OCI-LY3 (cell line): ENCODE measurements at regions not wholly inside any gene's neighbourhood (a gene's known extent, or its start where the extent isn't known, plus 50 kb on each side); places are given as distances from the start of the nearest gene placed in this dataset.

ENCODE experiments used
- H2AFZ ChIP-seq: fragments of 200-600, 300-600 bp; shearing (Covaris generic); 2 replicates; pipeline ENCODE4 v1.6.0; 2014; ENCODE audit warnings: antibody characterized with exemption, low read depth, low read length
- H3K27ac ChIP-seq: fragments of 200-600, 300-600 bp; sonication (generic); 2 replicates; pipeline ENCODE4 v1.5.1; 2014; ENCODE audit warnings: mild to moderate bottlenecking, low read length, moderate library complexity, mixed read lengths
- H3K27me3 ChIP-seq: fragments of 200-600, 300-600 bp; sonication (generic); 2 replicates; pipeline ENCODE4 v1.6.1; 2014; ENCODE audit warnings: low read depth, low read length, mixed read lengths
- H3K36me3 ChIP-seq: fragments of 200-600, 300-600 bp; sonication (generic); replicated peaks from 2 replicates; pipeline ENCODE3; 2014; ENCODE audit warnings: low read depth, low read length, mixed read lengths
- H3K4me1 ChIP-seq: fragments of 300-600, 200-600 bp; sonication (generic); 2 replicates; pipeline ENCODE4 v1.6.1; 2014; ENCODE audit warnings: low read length, mixed read lengths
- H3K4me2 ChIP-seq: fragments of 200-600, 300-600 bp; sonication (generic); 2 replicates; pipeline ENCODE4 v1.6.1; 2014; ENCODE audit warnings: low read length, mixed read lengths
- H3K4me3 ChIP-seq: fragments of 300-600, 200-600 bp; sonication (generic); 2 replicates; pipeline ENCODE4 v1.5.1; 2014; ENCODE audit warnings: antibody characterized with exemption, mild to moderate bottlenecking, low read length, moderate library complexity
- H3K79me2 ChIP-seq: fragments of 300-600, 200-600 bp; shearing (Covaris generic); 2 replicates; pipeline ENCODE4 v1.6.1; 2014; ENCODE audit warnings: mild to moderate bottlenecking, low read length, mixed read lengths
- H3K9ac ChIP-seq: fragments of 300-600, 200-600 bp; shearing (Covaris generic); 2 replicates; pipeline ENCODE4 v1.6.0; 2014; ENCODE audit warnings: mild to moderate bottlenecking, low read length, moderate library complexity
- H3K9me3 ChIP-seq: fragments of 200-600, 300-600 bp; shearing (Covaris generic); 2 replicates; pipeline ENCODE4 v1.6.1; 2014; ENCODE audit warnings: low read length, mixed read lengths; ENCODE audit not compliant: insufficient read depth
- H4K20me1 ChIP-seq: fragments of 200-600, 300-600 bp; sonication (generic); 2 replicates; pipeline ENCODE4 v1.6.1; 2016; ENCODE audit warnings: low read length, mixed read lengths; ENCODE audit not compliant: insufficient read depth
- EZH2phosphoT487 ChIP-seq: fragments of 200-600 bp; shearing (Covaris generic); IDR thresholded peaks from 2 replicates; pipeline ENCODE4 v1.6.1; 2018; ENCODE audit warnings: antibody characterized with exemption, mixed run types, low read depth
- TF ChIP-seq, protein P1 (sequence below): fragments of 200-600, 300-600 bp; sonication (generic); IDR thresholded peaks from 2 replicates; pipeline ENCODE4 v1.5.1; 2014; ENCODE audit warnings: antibody characterized with exemption, low read length, low read depth

DNA sequence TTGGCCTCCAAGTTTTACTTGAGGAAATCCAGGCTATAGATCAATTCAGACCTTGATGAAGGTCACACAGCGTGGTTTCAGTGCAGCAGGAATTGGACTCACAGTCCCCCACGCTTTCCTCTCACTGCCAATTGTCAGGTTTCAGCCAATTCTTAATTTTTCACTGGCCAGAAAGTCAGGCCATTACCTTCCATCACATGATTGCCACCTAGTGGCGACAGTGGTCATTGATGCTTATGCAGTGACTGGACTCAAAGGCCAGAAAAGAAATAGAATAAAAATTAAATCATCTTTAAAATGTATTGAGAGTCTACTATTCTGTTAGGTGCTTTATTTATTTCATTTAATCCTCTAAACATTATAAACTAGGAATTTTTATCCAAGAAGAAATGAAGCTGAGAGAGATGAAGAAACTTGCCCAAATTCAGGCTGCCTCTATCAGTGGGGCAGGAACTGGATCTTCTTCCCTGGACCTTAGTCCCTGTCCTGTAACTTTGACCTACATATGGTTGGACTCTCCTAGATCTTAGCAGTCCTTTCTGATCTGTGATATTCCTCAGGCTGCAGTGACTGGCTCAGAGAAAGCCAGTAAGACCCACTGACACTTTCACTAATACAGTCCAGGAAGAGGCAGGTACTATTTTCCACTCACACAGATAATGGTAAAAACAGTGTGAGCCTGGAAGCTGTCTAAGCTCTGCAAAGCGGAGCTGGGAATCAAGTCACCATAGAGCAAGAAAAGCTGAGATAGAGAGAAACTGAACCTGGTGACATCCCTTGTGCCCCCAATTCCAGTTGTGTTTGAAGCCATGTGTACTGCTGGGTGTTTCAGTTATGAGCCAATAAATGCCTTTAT is 133.3 kb downstream of the ELOVL4 start:
- H2AFZ ChIP-seq = peak overlapping the region; percentile 67
- H3K27me3 ChIP-seq = no peaks in the 10 kb centered on the region
- peak overlapping the region; percentile 42 for H3K4me2 ChIP-seq

DNA sequence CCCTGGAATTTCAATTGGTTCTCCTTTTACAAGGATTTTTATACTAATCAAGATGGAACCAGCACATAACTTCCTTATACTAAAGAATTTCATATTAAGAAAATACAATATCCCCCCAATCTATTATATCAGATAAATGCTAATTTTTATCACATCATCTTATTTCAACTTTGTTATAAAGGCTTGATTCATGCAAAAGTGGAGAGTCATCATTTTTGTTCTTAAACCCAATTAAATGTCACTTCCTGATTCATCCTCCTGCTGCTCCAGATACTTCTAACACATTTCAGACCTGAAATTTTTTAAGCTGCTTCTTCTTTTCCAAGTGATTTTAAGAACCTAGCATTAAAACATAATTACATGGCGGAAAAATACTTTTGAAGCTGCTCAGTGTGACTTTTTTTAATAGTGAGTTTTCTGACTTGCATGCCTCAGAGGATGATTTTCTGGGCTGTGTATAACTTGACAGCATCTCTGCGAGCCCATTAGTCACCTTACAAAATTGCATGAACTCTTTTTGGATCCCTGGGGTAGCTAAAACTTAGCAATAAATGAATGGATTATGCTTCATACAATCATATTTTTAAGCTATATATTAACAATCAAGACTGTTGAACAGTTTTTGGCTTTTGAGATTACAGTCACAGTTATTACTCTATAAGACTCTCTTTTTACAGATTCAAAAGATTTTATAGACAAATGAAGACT is 134.1 kb downstream of the ELOVL4 start:
- H3K4me2 ChIP-seq = peak overlapping the region; percentile 8; the same call in 1 of the 2 replicates
- H3K9me3 ChIP-seq = no peaks in the 10 kb centered on the region
- peaks cover 15% of the 10 kb centered on the region for H3K4me1 ChIP-seq
- H3K4me3 ChIP-seq = no peak overlapping the region
- no peaks in the 10 kb centered on the region for H3K79me2 ChIP-seq
- H3K27me3 ChIP-seq = no peaks in the 10 kb centered on the region
- H3K27ac ChIP-seq = no peak overlapping the region
- H2AFZ ChIP-seq = peak overlapping the region; percentile 67; the same call in 1 of the 2 replicates
- H4K20me1 ChIP-seq = no peaks in the 10 kb centered on the region
- TF ChIP-seq, protein P1, sequence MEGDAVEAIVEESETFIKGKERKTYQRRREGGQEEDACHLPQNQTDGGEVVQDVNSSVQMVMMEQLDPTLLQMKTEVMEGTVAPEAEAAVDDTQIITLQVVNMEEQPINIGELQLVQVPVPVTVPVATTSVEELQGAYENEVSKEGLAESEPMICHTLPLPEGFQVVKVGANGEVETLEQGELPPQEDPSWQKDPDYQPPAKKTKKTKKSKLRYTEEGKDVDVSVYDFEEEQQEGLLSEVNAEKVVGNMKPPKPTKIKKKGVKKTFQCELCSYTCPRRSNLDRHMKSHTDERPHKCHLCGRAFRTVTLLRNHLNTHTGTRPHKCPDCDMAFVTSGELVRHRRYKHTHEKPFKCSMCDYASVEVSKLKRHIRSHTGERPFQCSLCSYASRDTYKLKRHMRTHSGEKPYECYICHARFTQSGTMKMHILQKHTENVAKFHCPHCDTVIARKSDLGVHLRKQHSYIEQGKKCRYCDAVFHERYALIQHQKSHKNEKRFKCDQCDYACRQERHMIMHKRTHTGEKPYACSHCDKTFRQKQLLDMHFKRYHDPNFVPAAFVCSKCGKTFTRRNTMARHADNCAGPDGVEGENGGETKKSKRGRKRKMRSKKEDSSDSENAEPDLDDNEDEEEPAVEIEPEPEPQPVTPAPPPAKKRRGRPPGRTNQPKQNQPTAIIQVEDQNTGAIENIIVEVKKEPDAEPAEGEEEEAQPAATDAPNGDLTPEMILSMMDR = no peak
- no peak for TF ChIP-seq EZH2phosphoT487
- no peak overlapping the region for H3K9ac ChIP-seq
- H3K36me3 ChIP-seq = no peaks in the 10 kb centered on the region

More for the DNA sequence above, 133.3 kb downstream of the ELOVL4 start:
- Histone ChIP-seq H3K9ac (0 out of 2 replicates have a peak overlapping the region, but pooled peaks have one; percentile 4), H3K4me1 (peaks cover 15% of the 10 kb centered on the region), H3K27ac (no peak overlapping the region; the same call in 1 of the 2 replicates), H4K20me1 (no peaks in the 10 kb centered on the region), H3K9me3 (no peaks in the 10 kb centered on the region), H3K79me2 (no peaks in the 10 kb centered on the region), H3K36me3 (no peaks in the 10 kb centered on the region), H3K4me3 (no peak overlapping the region)
- no peak for TF ChIP-seq EZH2phosphoT487
- TF ChIP-seq, protein P1 = peak; percentile 92

DNA sequence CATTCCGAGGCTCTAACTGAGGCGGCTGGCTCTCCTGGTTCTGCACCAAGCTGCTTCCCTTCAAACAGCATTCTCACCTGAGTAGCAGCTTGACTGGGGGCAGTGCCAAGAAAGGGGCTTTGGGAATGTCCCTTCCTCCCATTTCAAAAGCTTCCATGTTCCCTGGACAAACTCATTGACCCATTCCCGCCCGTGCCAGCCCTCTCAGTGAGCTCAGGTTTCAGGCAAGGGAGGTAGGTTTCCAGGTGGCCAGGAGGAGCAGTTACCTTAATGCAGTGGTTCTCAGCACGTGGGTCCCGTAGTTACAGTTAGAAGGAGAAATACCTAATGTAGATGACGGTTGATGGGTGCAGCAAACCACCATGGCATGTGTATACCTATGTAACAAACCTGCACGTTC is 135.2 kb downstream of the ELOVL4 start:
- Histone ChIP-seq H2AFZ (no peak overlapping the region), H3K79me2 (no peaks in the 10 kb centered on the region), H3K4me1 (peaks cover 15% of the 10 kb centered on the region), H3K27ac (no peak overlapping the region), H3K4me3 (no peak overlapping the region), H3K9me3 (no peaks in the 10 kb centered on the region), H3K4me2 (no peak overlapping the region), H3K27me3 (no peaks in the 10 kb centered on the region), H3K36me3 (no peaks in the 10 kb centered on the region), H3K9ac (no peak overlapping the region), H4K20me1 (no peaks in the 10 kb centered on the region)
- TF ChIP-seq EZH2phosphoT487 = no peak
- TF ChIP-seq, protein P1 = no peak

DNA sequence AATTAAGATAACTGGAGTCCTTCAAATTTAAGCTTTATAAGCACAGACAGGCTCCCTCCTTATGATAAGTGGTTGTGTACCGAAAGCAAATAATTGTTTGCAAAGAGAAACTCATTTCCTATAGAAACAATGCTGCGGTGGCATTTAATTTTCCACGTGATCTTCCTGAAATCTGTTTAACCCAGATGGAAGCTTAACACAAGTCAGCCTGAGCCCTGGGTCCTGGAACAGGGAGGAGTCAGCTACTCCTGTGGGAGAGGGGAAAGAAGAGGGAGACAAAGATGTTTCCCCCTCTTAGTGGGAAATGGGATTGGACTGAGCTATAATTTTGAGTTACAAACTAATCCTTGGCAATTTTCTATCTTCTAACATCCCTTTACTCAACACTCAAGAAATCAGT is 136.5 kb downstream of the ELOVL4 start:
- H2AFZ ChIP-seq = no peak overlapping the region
- H3K9me3 ChIP-seq = no peaks in the 10 kb centered on the region
- no peaks in the 10 kb centered on the region for H3K79me2 ChIP-seq
- no peaks in the 10 kb centered on the region for H3K36me3 ChIP-seq
- no peak overlapping the region for H3K9ac ChIP-seq
- H4K20me1 ChIP-seq = no peaks in the 10 kb centered on the region
- no peak overlapping the region for H3K4me3 ChIP-seq
- TF ChIP-seq, protein P1 = no peak
- TF ChIP-seq EZH2phosphoT487 = no peak
- no peaks in the 10 kb centered on the region for H3K27me3 ChIP-seq
- no peak overlapping the region for H3K27ac ChIP-seq
- no peak overlapping the region for H3K4me2 ChIP-seq
- peaks cover 15% of the 10 kb centered on the region for H3K4me1 ChIP-seq
